SK-N-SH (cell line): ENCODE measurements at regions not wholly inside any gene's neighbourhood (a gene's known extent, or its start where the extent isn't known, plus 50 kb on each side); places are given as distances from the start of the nearest gene placed in this dataset.

Experiments
- FOXJ3 ChIP-seq: sonication (generic); formaldehyde crosslinking; IDR thresholded peaks from 2 replicates; pipeline ENCODE4 v1.5.1; 2020; ENCODE audit warnings: mild to moderate bottlenecking, missing genetic modification reagents
- FOXM1 ChIP-seq: IDR thresholded peaks from 2 replicates; pipeline ENCODE4 v1.4.0; 2012; ENCODE audit warnings: low read depth, mild to moderate bottlenecking
- NRF1 ChIP-seq: IDR thresholded peaks from 2 replicates; pipeline ENCODE4 v1.6.1; 2012; ENCODE audit warnings: low read depth, mild to moderate bottlenecking, low read length
- POLR2AphosphoS5 ChIP-seq: IDR thresholded peaks from 2 replicates; pipeline ENCODE4 v1.6.1; 2012; ENCODE audit warnings: low read depth, low read length
- TCF12 ChIP-seq: IDR thresholded peaks from 2 replicates; pipeline ENCODE4 v1.4.0; 2012
- USF2 ChIP-seq: fragments of 150-350 bp; IDR thresholded peaks from 2 replicates; pipeline ENCODE4 v1.6.1; 2017; ENCODE audit warnings: antibody characterized with exemption, low read length, low read depth, borderline replicate concordance
- YY1 ChIP-seq: IDR thresholded peaks from 2 replicates; pipeline ENCODE4 v1.4.0; 2012; ENCODE audit warnings: low read depth, mild to moderate bottlenecking
- TF ChIP-seq, protein P1 (sequence below): fragments of 200-600 bp; sonication (generic); IDR thresholded peaks from 2 replicates; pipeline ENCODE4 v1.6.1; 2017; ENCODE audit warnings: antibody characterized with exemption, mild to moderate bottlenecking, moderate library complexity
- TF ChIP-seq, protein P2 (sequence below): IDR thresholded peaks from 2 replicates; pipeline ENCODE4 v1.4.0; 2012; ENCODE audit warnings: low read depth

DNA sequence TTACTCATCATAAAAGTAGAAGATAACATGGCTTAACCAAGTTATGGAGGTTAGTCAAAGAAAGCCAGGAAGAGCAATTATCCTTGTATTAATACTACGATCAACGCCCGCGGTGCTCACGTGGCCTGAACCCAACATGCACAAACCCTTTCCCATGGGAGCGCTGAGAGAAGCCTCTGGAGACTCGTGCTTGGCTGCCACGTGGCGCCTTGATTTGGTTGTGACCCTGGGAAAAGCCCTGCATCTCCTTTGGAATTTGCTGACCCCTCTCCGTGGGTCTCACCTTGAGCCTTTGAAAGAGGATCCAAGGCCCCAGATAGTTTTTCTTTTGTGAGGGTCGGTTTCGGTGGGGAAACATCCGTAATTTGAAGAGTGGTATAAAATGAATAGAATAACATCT, 255.6 kb downstream of the DCDC2C start:
- TF ChIP-seq, protein P1, sequence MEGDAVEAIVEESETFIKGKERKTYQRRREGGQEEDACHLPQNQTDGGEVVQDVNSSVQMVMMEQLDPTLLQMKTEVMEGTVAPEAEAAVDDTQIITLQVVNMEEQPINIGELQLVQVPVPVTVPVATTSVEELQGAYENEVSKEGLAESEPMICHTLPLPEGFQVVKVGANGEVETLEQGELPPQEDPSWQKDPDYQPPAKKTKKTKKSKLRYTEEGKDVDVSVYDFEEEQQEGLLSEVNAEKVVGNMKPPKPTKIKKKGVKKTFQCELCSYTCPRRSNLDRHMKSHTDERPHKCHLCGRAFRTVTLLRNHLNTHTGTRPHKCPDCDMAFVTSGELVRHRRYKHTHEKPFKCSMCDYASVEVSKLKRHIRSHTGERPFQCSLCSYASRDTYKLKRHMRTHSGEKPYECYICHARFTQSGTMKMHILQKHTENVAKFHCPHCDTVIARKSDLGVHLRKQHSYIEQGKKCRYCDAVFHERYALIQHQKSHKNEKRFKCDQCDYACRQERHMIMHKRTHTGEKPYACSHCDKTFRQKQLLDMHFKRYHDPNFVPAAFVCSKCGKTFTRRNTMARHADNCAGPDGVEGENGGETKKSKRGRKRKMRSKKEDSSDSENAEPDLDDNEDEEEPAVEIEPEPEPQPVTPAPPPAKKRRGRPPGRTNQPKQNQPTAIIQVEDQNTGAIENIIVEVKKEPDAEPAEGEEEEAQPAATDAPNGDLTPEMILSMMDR: no peak
- TF ChIP-seq POLR2AphosphoS5 (no peak), FOXJ3 (no peak), NRF1 (no peak), USF2 (no peak), TCF12 (no peak), YY1 (no peak), FOXM1 (no peak)
- TF ChIP-seq, protein P2, sequence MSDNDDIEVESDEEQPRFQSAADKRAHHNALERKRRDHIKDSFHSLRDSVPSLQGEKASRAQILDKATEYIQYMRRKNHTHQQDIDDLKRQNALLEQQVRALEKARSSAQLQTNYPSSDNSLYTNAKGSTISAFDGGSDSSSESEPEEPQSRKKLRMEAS: no peak
